ENCODE measurements at regions not wholly inside any gene's neighbourhood (a gene's known extent, or its start where the extent isn't known, plus 50 kb on each side); places are given as distances from the start of the nearest gene placed in this dataset.
"Not testable (repeated sequence)": the region's sequence is repeated elsewhere in the genome, so short reads cannot be mapped to it uniquely, and the experiment has no call there.

DNA sequence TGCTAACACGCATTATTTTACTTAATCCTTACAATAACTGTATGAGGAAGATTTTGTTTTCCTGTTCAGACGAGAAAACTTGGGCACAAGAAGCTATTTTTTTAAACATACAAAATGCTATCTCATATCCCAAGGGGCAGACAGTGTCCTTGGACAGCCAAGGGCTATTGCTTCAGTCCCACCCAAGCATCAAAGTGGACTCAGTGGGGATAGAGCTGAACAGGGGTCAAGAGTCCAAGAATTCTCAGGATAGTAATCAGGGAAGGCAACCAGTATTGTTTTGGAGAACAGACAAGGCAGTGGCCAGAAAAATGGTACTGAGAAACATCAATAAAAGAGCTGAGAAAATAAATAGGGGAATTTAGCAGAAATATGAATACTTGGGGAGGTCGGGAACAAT, 465.7 kb downstream of the PLPP3 start:
- DNase-seq: no peak
- no peak for TF ChIP-seq GATA1 (IDR thresholded peaks at IDR 0.05; ENCODE audit: low read depth, low read length)
- no peak for TF ChIP-seq POLR2A (IDR thresholded peaks at IDR 0.05; ENCODE audit: low read length)

DNA sequence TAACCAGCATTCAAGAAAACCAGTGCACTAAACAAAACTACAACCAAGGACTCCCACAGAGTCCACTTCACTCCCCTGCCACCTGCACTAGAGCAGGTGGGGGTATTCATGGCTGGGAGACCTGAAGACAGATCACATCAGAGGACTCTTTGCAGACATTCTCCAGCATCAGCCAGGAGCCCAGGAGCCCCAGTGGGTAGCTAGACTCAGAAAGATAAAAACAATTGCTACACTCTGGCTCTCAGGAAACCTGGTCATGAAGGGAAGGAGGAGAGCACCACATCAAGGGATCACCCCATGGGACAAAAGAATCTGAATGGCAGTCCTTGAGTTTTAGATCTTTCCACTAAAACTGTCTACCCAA, 472.1 kb downstream of the PLPP3 start:
- TF ChIP-seq GATA1 (IDR thresholded peaks at IDR 0.05; ENCODE audit: low read depth, low read length): no peak
- TF ChIP-seq POLR2A (IDR thresholded peaks at IDR 0.05; ENCODE audit: low read length): no peak
- no peak for DNase-seq

DNA sequence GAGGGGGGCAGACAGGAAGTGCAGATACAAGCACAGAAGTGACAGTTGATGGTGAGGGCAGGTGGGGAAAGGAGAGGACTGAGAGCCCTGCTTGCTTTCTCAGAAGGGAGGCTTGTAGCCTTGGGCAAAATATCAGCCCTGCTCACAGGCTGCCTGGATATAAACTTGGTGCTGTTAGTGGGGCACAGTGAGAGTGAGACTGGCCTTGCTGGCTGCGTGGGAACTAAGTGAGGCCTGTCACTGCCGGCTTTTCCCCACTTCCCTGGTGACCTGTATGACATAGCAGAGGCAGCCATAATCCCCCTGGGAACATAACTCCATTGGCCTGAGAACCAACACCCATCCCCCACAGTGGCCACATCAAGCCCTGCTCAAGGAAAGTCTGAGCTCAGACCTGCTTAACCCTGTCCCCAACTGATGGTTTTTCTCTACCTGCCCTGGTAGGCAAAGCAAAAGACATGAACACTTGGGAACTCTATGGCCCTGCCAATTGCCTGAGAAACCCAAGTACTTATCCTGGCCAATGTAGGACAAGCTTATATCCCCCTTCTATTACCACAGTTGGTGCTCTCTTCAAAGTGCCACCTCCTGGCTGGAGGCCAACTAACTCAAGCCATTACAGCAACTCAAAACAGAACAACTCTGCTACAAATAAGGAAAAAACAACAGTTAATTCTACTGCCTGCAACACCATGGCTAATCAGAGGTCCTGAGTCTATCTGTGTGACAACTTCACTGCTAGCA, 472.7 kb downstream of the PLPP3 start:
- TF ChIP-seq GATA1 (IDR thresholded peaks at IDR 0.05; ENCODE audit: low read depth, low read length) (no peak), POLR2A (IDR thresholded peaks at IDR 0.05; ENCODE audit: low read length) (no peak)
- DNase-seq: no peak

DNA sequence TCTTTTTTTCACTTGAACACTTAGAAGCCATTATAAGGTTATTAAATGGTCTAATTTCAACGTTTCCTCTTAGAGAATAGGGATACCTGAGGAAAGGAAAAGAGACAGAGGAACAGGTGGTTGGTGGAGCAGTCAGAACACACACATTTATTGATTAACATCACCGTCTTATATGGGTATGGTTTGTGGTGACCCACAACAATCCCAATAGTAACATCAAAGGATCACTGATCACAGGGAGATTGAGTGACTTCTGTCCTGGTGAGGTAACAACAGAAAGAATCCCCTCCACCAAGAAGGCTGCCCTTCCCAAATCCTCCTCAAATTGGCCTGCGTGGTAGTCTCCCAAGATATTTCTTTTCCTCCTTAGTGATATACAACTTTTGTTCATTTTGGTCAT, 474.0 kb downstream of the PLPP3 start:
- TF ChIP-seq GATA1 (IDR thresholded peaks at IDR 0.05; ENCODE audit: low read depth, low read length) (no peak), POLR2A (IDR thresholded peaks at IDR 0.05; ENCODE audit: low read length) (no peak)
- no peak for DNase-seq

DNA sequence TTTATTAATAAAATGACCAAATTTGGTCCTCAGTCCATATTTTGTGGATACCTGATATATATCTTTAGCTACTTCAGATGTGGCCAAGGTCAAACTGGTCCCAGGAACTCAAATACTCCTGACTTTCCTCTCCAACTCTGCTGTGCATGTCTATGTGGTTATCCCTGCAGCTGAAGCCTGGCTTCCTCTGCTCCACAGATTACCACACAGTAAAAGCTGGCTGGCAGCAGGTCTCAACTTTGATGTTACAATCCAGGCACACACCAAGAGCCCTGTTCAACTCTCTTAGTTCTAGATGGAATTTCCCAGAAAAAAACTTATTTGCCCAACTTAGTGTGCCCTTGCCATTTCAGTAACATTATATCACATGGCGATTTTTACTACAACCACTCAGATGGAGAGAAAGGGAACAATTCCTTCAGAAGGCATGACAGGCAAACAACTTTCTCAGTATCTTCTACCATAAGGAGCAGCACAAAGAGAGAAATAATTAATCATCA, 479.5 kb downstream of the PLPP3 start:
- DNase-seq: no peak
- TF ChIP-seq GATA1 (IDR thresholded peaks at IDR 0.05; ENCODE audit: low read depth, low read length): no peak
- TF ChIP-seq POLR2A (IDR thresholded peaks at IDR 0.05; ENCODE audit: low read length): no peak

DNA sequence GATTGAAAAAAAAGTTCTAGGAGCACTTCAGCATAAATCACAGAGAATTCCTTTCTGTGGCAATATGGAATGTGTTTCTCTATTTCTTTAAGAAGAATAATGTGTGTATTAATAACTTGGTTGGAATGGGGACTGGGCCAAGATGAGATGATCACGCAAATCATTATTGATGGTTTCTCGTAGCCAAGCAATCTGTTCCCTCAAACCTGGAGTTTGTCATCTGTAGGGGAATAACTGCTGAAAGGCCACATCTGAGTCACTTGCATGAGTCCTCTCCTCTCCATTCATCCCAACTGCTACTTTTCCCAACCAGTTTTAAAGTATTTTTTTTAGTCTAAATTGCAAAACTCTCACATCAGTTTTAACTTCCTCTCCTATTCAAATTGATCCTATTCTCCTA, 480.4 kb downstream of the PLPP3 start:
- no peak for TF ChIP-seq POLR2A (IDR thresholded peaks at IDR 0.05; ENCODE audit: low read length)
- no peak for TF ChIP-seq GATA1 (IDR thresholded peaks at IDR 0.05; ENCODE audit: low read depth, low read length)
- no peak for DNase-seq

DNA sequence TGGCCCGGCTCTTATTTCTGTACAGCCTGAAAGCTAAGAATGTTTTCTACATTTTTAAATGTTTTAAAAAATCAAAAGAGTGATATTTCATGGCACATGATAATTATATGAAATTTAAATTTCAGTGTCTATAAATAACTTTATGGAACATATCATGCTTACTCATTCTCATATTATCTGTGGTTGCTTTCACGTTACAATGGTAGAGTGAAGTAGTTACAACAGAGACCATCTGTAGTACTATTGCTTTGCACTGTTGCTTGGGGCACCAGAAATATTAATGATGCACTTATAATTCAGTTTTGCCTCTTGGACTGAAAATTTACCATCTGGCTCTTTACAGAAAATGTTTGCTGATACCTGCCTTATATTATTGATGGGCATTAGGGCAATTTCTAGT, 481.6 kb downstream of the PLPP3 start:
- DNase-seq: no peak

DNA sequence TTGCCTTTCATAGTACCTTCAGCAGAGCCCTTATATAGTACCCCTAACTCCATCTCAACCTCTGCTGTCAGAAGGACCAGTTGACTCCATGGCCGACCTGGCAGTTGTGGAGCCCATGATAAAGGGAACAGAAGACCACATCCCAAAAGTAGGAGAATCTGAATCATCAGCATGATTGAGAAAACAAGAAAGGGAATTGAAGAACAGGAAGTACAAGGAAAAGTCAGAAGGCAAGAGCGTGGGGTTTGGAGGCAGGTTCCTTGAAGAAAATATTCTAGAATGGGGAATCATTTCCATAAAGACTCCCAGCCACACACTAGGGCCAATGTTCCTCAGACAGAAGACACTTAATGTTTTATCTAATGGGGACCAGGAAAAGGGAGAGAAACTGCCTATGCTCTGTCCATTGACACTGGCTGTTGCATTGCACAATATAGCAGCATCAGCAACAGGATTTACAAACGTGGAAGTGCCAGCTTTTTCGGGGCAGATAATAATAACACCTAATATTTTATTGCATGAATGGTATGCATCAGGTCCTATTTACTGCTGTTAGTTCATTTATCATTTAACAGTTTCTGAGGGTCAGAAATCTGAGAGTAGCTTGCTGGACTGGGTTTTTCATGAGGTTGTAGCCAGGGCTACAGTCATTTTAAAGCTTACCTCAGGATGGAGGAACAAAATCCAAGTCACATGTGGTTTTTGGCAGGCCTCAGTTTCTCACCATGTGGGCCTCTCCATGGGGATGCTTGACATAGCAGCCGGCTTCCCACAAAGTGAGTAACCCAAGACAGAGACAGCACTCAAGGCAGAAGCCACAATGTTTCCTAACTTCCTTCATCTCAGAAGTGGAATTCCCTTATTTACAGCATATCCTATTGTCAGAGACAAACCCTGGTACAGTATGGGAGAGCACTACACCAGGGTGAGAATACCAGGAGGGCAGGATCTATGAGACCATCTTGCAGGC, 483.4 kb downstream of the PLPP3 start:
- no peak for DNase-seq
- no peak for TF ChIP-seq POLR2A (IDR thresholded peaks at IDR 0.05; ENCODE audit: low read length)
- TF ChIP-seq GATA1 (IDR thresholded peaks at IDR 0.05; ENCODE audit: low read depth, low read length): no peak

More for the DNA sequence above, 481.6 kb downstream of the PLPP3 start:
- TF ChIP-seq GATA1 (IDR thresholded peaks at IDR 0.05; ENCODE audit: low read depth, low read length) (no peak), POLR2A (IDR thresholded peaks at IDR 0.05; ENCODE audit: low read length) (no peak)

DNA sequence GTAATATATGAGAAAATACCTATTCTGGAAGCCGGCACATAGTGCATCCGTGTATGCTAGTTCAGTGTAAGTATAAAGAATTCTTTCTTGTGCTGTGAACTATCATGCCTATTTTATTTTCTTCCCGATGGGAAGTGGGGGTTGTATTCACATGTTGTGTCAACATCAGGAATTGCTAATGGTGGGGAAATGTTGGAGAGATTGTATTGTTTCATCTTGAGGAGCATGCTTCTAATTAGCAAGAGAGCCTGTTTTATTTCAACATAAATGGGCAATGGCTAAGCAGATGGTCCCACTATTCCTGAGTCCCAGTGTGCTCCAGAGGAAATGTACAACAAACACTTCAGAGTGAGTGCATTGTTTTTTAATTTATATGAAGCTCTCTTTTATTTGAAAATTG, 485.2 kb downstream of the PLPP3 start:
- TF ChIP-seq POLR2A (IDR thresholded peaks at IDR 0.05; ENCODE audit: low read length): no peak
- TF ChIP-seq GATA1 (IDR thresholded peaks at IDR 0.05; ENCODE audit: low read depth, low read length): no peak
- no peak for DNase-seq

DNA sequence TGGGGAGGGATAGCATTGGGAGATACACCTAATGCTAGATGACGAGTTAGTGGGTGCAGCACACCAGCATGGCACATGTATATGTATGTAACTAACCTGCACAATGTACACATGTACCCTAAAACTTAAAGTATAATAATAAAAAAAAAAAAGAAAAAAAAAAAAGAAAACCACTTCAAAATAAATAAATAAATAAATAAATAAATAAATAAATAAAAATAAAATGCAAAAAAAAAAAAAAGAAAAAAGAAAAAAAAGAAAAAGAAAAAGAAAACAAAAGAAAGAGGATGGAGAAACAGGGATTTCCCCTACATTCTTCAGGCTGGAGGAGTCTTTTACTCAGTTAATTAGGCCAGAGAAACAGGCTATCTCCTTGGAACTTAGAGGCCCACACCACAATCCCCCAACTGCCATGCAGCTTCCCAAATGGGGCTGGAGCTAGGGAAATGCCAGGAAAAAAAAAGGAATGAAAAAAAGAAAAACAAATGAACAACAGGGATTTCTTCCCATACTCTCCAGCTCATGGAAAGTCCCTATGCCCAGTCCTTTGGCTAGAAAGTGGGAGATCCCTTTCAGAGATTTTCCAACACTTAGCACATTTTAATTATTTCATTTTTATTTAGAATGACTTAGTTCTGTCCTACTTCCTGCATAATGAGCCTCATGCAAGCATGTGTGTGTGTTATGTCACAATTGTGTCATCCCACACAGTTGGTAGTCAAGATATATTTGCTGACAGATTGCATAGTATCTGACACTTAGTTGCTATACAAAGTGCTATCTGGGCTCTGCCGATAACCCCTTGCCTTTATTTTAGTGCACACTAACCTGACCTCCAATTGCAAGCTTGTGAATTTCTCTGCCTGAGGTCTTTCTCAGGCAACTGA, 486.4 kb downstream of the PLPP3 start:
- no peak for DNase-seq

DNA sequence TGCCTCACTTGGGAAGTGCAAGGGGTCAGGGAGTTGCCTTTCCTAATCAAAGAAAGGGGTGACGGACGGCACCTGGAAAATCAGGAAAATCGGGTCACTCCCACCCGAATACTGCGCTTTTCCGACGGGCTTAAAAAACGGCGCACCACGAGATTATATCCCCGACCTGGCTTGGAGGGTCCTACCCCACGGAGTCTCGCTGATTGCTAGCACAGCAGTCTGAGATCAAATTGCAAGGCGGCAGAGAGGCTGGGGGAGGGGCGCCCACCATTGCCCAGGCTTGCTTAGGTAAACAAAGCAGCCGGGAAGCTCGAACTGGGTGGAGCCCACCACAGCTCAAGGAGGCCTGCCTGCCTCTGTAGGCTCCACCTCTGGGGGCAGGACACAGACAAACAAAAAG, 489.5 kb downstream of the PLPP3 start:
- not testable (repeated sequence) for DNase-seq

More for the DNA sequence above, 486.4 kb downstream of the PLPP3 start:
- TF ChIP-seq GATA1 (IDR thresholded peaks at IDR 0.05; ENCODE audit: low read depth, low read length): no peak
- no peak for TF ChIP-seq POLR2A (IDR thresholded peaks at IDR 0.05; ENCODE audit: low read length)

DNA sequence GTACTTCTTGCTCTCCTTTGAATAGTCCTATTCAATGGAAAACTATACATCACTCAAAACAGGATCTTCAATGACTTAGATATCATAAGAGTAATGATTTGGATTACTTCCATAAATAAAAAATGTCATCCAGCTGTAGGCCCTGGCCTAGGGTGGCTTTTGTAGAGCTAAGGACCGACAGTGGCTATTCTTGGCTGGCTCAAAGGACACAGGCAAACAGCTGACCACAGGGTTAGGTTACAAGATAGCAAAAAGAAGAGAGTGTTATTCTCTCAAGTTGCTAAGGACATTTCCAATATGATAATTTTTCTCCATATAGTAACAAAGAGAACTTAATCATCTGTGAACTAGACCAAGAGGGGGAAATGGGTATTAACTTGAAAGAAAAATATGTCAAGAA, 495.1 kb downstream of the PLPP3 start:
- no peak for TF ChIP-seq GATA1 (IDR thresholded peaks at IDR 0.05; ENCODE audit: low read depth, low read length)
- no peak for TF ChIP-seq POLR2A (IDR thresholded peaks at IDR 0.05; ENCODE audit: low read length)
- DNase-seq: no peak

DNA sequence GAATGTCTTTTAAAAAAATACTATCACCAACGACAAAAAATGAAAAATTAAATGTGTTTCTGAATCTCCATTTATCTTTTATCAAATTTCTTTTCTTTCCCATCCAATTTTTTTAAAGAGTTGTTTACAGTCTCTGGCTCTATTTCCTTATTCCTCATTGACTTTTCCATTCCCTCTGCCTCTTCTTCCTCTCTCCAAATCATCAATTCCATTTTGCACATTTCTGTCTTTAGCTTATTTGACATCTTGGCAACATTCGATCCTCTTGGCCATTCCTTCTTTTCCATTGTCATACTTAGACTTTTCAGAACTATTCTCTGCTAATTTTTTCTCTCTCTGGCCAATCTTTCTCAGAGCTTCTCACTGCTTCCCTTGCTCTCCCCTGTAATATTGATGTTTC, 497.6 kb downstream of the PLPP3 start:
- DNase-seq: no peak
- TF ChIP-seq POLR2A (IDR thresholded peaks at IDR 0.05; ENCODE audit: low read length): no peak
- no peak for TF ChIP-seq GATA1 (IDR thresholded peaks at IDR 0.05; ENCODE audit: low read depth, low read length)

DNA sequence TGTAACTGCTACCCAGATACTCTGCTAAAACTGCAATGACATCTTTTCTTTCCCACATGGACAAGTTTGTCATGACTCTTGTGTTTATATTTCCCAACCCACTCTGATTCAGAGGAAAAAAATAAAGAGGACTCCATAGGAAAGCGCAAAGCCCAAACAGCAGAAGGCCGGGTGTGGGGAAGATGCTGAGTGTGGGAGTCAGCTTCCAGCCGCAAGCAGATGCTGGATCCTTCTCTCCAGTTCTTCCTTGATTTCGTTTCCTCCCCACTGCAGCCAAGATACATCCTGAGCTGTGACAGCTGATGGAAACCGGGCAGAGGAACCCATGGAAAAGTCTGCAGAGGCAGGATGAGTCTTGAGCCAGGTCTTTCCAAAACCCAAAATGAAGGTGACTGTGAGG, 498.2 kb downstream of the PLPP3 start:
- DNase-seq: no peak
- TF ChIP-seq POLR2A (IDR thresholded peaks at IDR 0.05; ENCODE audit: low read length) (no peak), GATA1 (IDR thresholded peaks at IDR 0.05; ENCODE audit: low read depth, low read length) (no peak)

Data from erythroblast (primary cell).